GM12878 (cell line): ENCODE measurements at regions not wholly inside any gene's neighbourhood (a gene's known extent, or its start where the extent isn't known, plus 50 kb on each side); places are given as distances from the start of the nearest gene placed in this dataset.

Experiments used
- ASH2L ChIP-seq: fragments of 300-600, 200-600 bp; sonication (generic); IDR thresholded peaks from 2 replicates; pipeline ENCODE4 v1.6.1; 2017; ENCODE audit warnings: low read depth, mild to moderate bottlenecking, borderline replicate concordance
- ATF7 ChIP-seq: fragments of 450-650 bp; IDR thresholded peaks from 2 replicates; pipeline ENCODE4 v1.6.1; 2016; ENCODE audit warnings: low read depth, mild to moderate bottlenecking
- CEBPB ChIP-seq, 2 experiments: fragments of 150-350 bp in 1 of 2; IDR thresholded peaks; 2 replicates each; pipeline ENCODE4 v1.6.1; 2012 to 2014; ENCODE audit warnings: low read depth in 2 of 2, low read length in 2 of 2, borderline replicate concordance in 1 of 2, inconsistent platforms in 1 of 2
- HCFC1 ChIP-seq: fragments of 150-350 bp; IDR thresholded peaks from 2 replicates; pipeline ENCODE4 v1.6.1; 2014; ENCODE audit warnings: low read length
- HDGF ChIP-seq: fragments of 450-650 bp; IDR thresholded peaks from 2 replicates; pipeline ENCODE4 v1.6.1; 2016; ENCODE audit warnings: antibody characterized with exemption
- MEF2A ChIP-seq: IDR thresholded peaks from 2 replicates; pipeline ENCODE4 v1.6.1; 2011; ENCODE audit warnings: low read depth, mild to moderate bottlenecking, low read length, moderate library complexity; ENCODE audit not compliant: insufficient read depth
- SREBF1 ChIP-seq: IDR thresholded peaks from 2 replicates; pipeline ENCODE4 v1.6.1; 2012; ENCODE audit warnings: mild to moderate bottlenecking, low read length
- USF2 ChIP-seq: IDR thresholded peaks from 2 replicates; pipeline ENCODE4 v1.6.1; 2011; ENCODE audit warnings: low read depth, low read length, improper control_type of control experiment, borderline replicate concordance
- TF ChIP-seq, protein P1 (sequence below): fragments of 450-650 bp; formaldehyde crosslinking; IDR thresholded peaks from 2 replicates; pipeline ENCODE4 v1.5.0; 2022; ENCODE audit warnings: mild to moderate bottlenecking, missing genetic modification characterization
- TF ChIP-seq, protein P2 (sequence below): fragments of 450-650 bp; conservative IDR thresholded peaks from 2 replicates; pipeline ENCODE4 v1.6.1; 2017; ENCODE audit warnings: mild to moderate bottlenecking, moderate library complexity

- TF ChIP-seq, protein P1, sequence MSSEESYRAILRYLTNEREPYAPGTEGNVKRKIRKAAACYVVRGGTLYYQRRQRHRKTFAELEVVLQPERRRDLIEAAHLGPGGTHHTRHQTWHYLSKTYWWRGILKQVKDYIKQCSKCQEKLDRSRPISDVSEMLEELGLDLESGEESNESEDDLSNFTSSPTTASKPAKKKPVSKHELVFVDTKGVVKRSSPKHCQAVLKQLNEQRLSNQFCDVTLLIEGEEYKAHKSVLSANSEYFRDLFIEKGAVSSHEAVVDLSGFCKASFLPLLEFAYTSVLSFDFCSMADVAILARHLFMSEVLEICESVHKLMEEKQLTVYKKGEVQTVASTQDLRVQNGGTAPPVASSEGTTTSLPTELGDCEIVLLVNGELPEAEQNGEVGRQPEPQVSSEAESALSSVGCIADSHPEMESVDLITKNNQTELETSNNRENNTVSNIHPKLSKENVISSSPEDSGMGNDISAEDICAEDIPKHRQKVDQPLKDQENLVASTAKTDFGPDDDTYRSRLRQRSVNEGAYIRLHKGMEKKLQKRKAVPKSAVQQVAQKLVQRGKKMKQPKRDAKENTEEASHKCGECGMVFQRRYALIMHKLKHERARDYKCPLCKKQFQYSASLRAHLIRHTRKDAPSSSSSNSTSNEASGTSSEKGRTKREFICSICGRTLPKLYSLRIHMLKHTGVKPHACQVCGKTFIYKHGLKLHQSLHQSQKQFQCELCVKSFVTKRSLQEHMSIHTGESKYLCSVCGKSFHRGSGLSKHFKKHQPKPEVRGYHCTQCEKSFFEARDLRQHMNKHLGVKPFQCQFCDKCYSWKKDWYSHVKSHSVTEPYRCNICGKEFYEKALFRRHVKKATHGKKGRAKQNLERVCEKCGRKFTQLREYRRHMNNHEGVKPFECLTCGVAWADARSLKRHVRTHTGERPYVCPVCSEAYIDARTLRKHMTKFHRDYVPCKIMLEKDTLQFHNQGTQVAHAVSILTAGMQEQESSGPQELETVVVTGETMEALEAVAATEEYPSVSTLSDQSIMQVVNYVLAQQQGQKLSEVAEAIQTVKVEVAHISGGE (CRISPR knock-in tag), result no peak
- TF ChIP-seq CEBPB (IDR thresholded peaks at IDR 0.05; ENCODE audit: borderline replicate concordance in 1 of 2, low read depth in 2 of 2, low read length in 2 of 2), result no peak
- no peak for TF ChIP-seq HDGF
- TF ChIP-seq MEF2A, result no peak
- no peak for TF ChIP-seq SREBF1
- TF ChIP-seq, protein P2, sequence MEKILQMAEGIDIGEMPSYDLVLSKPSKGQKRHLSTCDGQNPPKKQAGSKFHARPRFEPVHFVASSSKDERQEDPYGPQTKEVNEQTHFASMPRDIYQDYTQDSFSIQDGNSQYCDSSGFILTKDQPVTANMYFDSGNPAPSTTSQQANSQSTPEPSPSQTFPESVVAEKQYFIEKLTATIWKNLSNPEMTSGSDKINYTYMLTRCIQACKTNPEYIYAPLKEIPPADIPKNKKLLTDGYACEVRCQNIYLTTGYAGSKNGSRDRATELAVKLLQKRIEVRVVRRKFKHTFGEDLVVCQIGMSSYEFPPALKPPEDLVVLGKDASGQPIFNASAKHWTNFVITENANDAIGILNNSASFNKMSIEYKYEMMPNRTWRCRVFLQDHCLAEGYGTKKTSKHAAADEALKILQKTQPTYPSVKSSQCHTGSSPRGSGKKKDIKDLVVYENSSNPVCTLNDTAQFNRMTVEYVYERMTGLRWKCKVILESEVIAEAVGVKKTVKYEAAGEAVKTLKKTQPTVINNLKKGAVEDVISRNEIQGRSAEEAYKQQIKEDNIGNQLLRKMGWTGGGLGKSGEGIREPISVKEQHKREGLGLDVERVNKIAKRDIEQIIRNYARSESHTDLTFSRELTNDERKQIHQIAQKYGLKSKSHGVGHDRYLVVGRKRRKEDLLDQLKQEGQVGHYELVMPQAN, result no peak
- no peak for TF ChIP-seq ATF7
- no peak for TF ChIP-seq ASH2L
- no peak for TF ChIP-seq HCFC1
- TF ChIP-seq USF2, result no peak
Measured at GRCh38 chr10:106169241-106169640, 995.3 kb downstream of the SORCS1 start (continued).
